OCI-LY7 (cell line): ENCODE measurements at regions not wholly inside any gene's neighbourhood (a gene's known extent, or its start where the extent isn't known, plus 50 kb on each side); places are given as distances from the start of the nearest gene placed in this dataset.

Experiments
- CTCF ChIP-seq: fragments of 200-600 bp; sonication (generic); conservative IDR thresholded peaks from 2 replicates; pipeline ENCODE4 v1.5.1; 2014; ENCODE audit warnings: mild to moderate bottlenecking, antibody characterized with exemption, low read length, moderate library complexity, mixed read lengths
- EZH2phosphoT487 ChIP-seq: fragments of 200-600 bp; sonication (generic); IDR thresholded peaks from 2 replicates; pipeline ENCODE4 v1.6.1; 2018; ENCODE audit warnings: low read depth, borderline replicate concordance, mild to moderate bottlenecking, mixed run types, antibody characterized with exemption, low read length, moderate library complexity, mixed read lengths

DNA sequence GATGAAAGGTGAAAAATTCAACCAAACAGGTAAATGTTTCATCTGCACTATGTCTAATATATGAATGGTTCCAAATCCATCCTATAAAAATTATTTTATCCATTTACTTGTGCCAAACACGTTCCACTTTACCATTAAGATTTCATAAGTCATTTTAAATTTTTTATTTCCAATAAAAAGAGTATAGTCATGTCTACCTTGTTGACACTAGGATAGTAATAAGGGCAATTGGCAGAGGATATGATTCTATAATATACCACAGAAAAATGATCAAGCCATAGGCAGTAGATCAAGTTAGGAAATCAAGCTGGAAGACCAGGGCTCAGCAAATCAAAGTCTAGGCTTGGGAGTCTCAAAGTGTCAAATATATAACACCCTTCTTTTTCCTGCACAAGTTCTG lies 384.3 kb downstream of the METTL4 start:
- no peak for TF ChIP-seq CTCF
- TF ChIP-seq EZH2phosphoT487 = no peak
